Psoas muscle (tissue), 7 donors: ENCODE measurements at regions not wholly inside any gene's neighbourhood (a gene's known extent, or its start where the extent isn't known, plus 50 kb on each side); places are given as distances from the start of the nearest gene placed in this dataset.

Experiments used
- ATAC-seq, 4 donors: fragments of 200-7000 bp; cut with Tn5 transposase; one replicate each; pipeline ENCODE4 v1.9.1; 2020; ENCODE audit warnings: moderate library complexity in 3 of 4, mild to moderate bottlenecking in 2 of 4
- DNase-seq, 2 donors: peaks; one replicate each; pipeline ENCODE4 v3.0.0-alpha.2; 2020
- H3K27ac ChIP-seq: fragments of 200-600 bp; one replicate; pipeline ENCODE4 v1.8.0; 2022
- H3K27me3 ChIP-seq, 3 donors: fragments of 200-600 bp in 1 of 3; one replicate each; pipeline versions ENCODE4 v1.6.1 to v1.8.0; 2013 to 2022; ENCODE audit warnings: low read length in 2 of 3, mild to moderate bottlenecking in 2 of 3, moderate library complexity in 1 of 3; ENCODE audit not compliant: insufficient read depth in 3 of 3
- H3K36me3 ChIP-seq, 2 donors: fragments of 200-600 bp in 1 of 2; one replicate each; pipeline versions ENCODE4 v1.6.1 to v1.8.0; 2013 to 2022; ENCODE audit warnings: low read depth in 1 of 2, mild to moderate bottlenecking in 1 of 2, moderate library complexity in 1 of 2; ENCODE audit not compliant: insufficient read depth in 1 of 2
- H3K4me1 ChIP-seq: fragments of 200-600 bp; one replicate; pipeline ENCODE4 v1.8.0; 2022
- H3K4me3 ChIP-seq: fragments of 200-600 bp; one replicate; pipeline ENCODE4 v1.8.0; 2022; ENCODE audit warnings: mild to moderate bottlenecking
- H3K9me3 ChIP-seq: fragments of 200-600 bp; one replicate; pipeline ENCODE4 v1.8.0; 2022
- WGBS, 3 donors: extraction: QIAGEN DNeasy Blood & Tissue Kit; methylation state at CpG; one replicate each; pipeline versions ENCODE4 v1.1.6 to v1.1.7; 2013; 5-methylcytosine and 5-hydroxymethylcytosine counted together
- intact Hi-C, 2 donors: fragments of 100-400 bp; cut with DNase I; formaldehyde crosslinking; loops; one replicate each; pipeline versions ENCODE4 v1.11.0 to v1.14.2; 2022
- TF ChIP-seq, protein P1 (sequence below): fragments of 200-600 bp; IDR thresholded peaks from one replicate; pipeline ENCODE4 v1.8.0; 2022; ENCODE audit warnings: antibody characterized with exemption
- donor health status: healthy with polysubstance abuse.
- donor health status: DM: no; HTN: no; CAD: no; lungs with moderate emphysema.
- donor health status: Bipolar disorder and iron deficiency.
- donor health status: healthy.
- donor health status: DM: yes; HTN: yes; CAD: no.
- donor health status: DM: no; HTN: no; CAD: no.
- donor health status: DM: yes; HTN: yes; CAD: no.

DNA sequence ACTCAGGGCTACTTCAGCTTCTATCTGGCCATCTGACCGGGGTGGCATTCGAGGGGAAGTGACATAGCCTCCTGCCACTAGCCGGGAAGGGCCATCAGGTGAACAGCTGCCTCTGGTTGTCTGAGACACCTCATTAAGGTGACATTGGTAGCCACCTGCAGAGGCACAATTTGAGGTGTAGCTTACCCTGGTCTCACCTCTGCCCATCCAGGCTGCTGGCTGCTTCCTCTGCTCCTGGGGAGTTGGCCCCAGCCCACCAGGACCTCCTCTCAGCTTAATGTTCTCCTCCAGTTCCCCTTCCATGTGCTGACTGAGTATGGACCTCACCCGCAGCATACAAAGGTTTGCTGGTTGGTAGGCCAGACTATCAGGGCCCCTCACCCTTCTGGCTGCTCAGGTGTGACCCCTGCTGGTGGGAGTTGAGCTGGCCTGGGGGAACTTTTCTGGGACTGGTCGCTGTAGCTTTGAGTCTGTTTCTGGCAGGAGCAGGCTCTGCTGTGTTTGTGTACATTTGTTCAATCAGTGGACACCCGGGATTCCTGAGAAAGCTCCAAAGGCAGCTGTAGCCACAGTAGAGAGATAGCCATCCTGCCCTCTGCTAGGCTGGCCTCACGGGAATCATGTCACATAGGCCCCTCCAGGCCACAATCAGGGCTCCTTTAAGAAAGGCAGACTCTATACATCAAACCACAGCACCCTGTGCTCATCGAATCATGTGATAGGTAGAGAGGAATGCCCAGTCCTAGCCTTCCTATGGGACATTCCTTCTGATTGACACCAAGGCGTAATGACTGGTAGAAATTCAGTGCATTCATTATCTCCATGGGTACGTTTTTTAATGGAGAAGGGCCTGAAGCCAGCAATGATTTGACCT is 295.1 kb upstream of the PLET1 start:
- H3K27me3 ChIP-seq: no peaks in the 10 kb centered on the region
- TF ChIP-seq, protein P1, sequence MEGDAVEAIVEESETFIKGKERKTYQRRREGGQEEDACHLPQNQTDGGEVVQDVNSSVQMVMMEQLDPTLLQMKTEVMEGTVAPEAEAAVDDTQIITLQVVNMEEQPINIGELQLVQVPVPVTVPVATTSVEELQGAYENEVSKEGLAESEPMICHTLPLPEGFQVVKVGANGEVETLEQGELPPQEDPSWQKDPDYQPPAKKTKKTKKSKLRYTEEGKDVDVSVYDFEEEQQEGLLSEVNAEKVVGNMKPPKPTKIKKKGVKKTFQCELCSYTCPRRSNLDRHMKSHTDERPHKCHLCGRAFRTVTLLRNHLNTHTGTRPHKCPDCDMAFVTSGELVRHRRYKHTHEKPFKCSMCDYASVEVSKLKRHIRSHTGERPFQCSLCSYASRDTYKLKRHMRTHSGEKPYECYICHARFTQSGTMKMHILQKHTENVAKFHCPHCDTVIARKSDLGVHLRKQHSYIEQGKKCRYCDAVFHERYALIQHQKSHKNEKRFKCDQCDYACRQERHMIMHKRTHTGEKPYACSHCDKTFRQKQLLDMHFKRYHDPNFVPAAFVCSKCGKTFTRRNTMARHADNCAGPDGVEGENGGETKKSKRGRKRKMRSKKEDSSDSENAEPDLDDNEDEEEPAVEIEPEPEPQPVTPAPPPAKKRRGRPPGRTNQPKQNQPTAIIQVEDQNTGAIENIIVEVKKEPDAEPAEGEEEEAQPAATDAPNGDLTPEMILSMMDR: peak; percentile 74
- ATAC-seq (peak; percentile 80 to 97 (median 91)), DNase-seq (peak; percentile 54 to 79)
- H3K4me1 ChIP-seq: no peaks in the 10 kb centered on the region
- WGBS, 3 donors: 61 to 67% (median 64%) methylated on average over 10 of the region's 10 CpGs
- no peak overlapping the region for H3K4me3 ChIP-seq
- H3K9me3 ChIP-seq: no peaks in the 10 kb centered on the region
- no peaks in the 10 kb centered on the region for H3K36me3 ChIP-seq
- H3K27ac ChIP-seq: no peak overlapping the region
- intact Hi-C loops: loop anchor here (5.0 to 10.0 kb wide), 2 partner anchors 263 to 341 kb away; no protein-coding TSS in a partner anchor

DNA sequence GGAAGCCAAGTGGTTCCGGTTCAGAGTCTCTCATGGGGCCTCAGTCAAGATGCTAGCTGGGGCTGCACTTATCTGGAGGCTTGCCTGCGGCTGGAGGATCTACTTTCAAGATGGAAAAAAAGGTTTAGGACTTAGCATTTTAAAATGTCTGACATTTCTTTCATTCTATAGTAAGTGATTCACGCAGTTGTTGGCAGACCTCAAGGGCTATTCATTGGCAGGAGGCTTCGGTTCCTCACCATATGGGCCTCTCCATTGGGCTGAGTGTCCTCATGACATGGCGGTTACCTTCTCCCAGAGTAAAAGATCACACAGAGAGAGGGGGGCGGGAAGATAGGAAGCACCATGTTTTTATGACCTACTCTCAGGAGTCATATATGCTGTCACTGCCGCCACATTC is 298.0 kb upstream of the PLET1 start:
- TF ChIP-seq, protein P1: no peak
- Histone ChIP-seq H3K4me3 (no peak overlapping the region), H3K27ac (no peak overlapping the region), H3K36me3 (no peaks in the 10 kb centered on the region), H3K9me3 (no peaks in the 10 kb centered on the region), H3K27me3 (no peaks in the 10 kb centered on the region), H3K4me1 (no peaks in the 10 kb centered on the region)
- ATAC-seq: no peak
- intact Hi-C loops: loop anchor here (5.0 to 10.0 kb wide), 2 partner anchors 266 to 344 kb away; no protein-coding TSS in a partner anchor
- 82 to 88% (median 87%) methylated on average over 7 of the region's 7 CpGs for WGBS, 3 donors
- DNase-seq: no peak

- ATAC-seq (peak in 3 of 4 donors; percentile 8 to 29 (median 13)), DNase-seq (no peak)
- 38 to 75% (median 46%) methylated on average over 5 of the region's 5 CpGs for WGBS, 3 donors
- intact Hi-C loops: no loop called here
- Histone ChIP-seq H3K36me3 (no peaks in the 10 kb centered on the region), H3K27me3 (no peaks in the 10 kb centered on the region), H3K4me3 (no peak overlapping the region), H3K4me1 (no peaks in the 10 kb centered on the region), H3K27ac (peak overlapping the region; percentile 24), H3K9me3 (no peaks in the 10 kb centered on the region)
- TF ChIP-seq, protein P1: no peak
Observed at GRCh38 chr11:112563808-112564207, 303.1 kb upstream of the PLET1 start.

DNA sequence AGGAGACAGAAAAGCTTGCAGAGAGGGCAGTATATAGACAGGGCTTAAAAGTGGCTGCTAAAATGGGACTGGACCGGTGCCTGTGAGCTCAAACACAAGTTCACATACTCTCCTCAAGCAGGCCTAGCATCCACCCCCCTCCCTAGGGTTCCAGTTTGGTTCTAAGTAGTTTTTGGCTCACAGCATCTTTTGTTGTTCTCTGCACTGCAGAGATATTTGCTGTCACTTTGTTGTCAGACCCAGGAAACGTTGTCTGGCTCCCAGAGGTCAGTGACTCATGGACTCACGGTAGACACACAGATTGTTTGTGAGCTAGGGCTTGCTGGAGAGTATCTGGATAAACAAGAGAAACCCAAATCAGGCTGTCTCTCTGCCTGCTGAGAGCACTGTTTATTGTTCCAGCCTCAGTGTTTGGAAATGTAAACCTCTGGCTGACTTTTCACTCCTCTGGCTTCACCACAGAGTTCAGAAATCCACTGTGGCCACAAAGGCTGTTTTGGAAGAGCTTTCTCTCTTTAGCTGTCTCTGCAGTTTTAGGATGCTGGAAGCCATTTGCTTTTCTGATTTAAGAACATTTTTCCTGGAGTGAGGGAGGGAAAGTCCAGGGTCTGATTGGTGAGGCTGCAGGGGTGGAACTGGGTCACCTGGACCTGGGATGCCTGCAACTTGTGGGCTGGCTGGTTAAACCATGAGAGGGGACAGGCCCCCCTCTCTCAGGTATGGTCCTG is 303.7 kb upstream of the PLET1 start:
- H3K27me3 ChIP-seq: no peaks in the 10 kb centered on the region
- no peaks in the 10 kb centered on the region for H3K4me1 ChIP-seq
- H3K36me3 ChIP-seq: no peaks in the 10 kb centered on the region
- H3K4me3 ChIP-seq: no peak overlapping the region
- H3K9me3 ChIP-seq: no peaks in the 10 kb centered on the region
- TF ChIP-seq, protein P1: no peak
- WGBS, 3 donors: 23 to 41% (median 26%) methylated on average over 3 of the region's 3 CpGs
- peak; percentile 51 to 83 (median 74) for ATAC-seq
- DNase-seq: no peak
- intact Hi-C loops: no loop called here
- peak overlapping the region; percentile 24 for H3K27ac ChIP-seq
